ENCODE measurements at regions not wholly inside any gene's neighbourhood (a gene's known extent, or its start where the extent isn't known, plus 50 kb on each side); places are given as distances from the start of the nearest gene placed in this dataset.

- no peaks in the 10 kb centered on the region for H3K27me3 Mint-ChIP-seq (ENCODE audit: low read depth)
- H3K9me3 Mint-ChIP-seq (ENCODE audit: low read depth), result no peaks in the 10 kb centered on the region
- H3K36me3 Mint-ChIP-seq (ENCODE audit: low read depth), result no peaks in the 10 kb centered on the region
- no peak overlapping the region for H3K4me3 Mint-ChIP-seq (ENCODE audit: unreplicated experiment)
- peaks cover 12% of the 10 kb centered on the region for H3K4me1 Mint-ChIP-seq (ENCODE audit: low read depth)
- no peak overlapping the region for H3K27ac Mint-ChIP-seq (ENCODE audit: unreplicated experiment)
- no peak for DNase-seq (ENCODE audit: low spot score)
- no peak for TF ChIP-seq CTCF (IDR thresholded peaks at IDR 0.05)
These were observed 67.4 kb upstream of the RNU6ATAC start for GRCh38 chr9:134231767-134232166.

DNA sequence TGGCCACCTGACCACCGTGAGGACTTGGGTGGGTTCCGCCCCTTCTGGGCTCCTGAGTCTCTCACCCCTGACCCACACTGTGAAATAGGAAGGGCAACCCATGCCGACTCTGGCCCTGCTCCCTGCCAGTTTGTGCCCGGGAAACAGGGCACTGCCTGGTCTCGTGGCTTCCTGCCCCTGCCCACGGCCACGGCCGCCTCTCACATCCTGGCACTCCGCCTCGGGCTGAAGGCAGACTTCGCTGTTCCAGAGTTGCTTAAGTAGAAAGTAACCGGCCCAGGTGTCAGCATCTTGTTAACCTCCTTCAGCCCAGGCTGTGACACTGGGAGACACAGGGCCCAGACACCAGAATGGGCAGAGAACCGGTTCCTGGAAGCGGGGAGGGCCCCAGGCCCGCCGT lies 68.7 kb upstream of the RNU6ATAC start:
- Mint-ChIP-seq H3K9me3 (ENCODE audit: low read depth) (no peaks in the 10 kb centered on the region), H3K27ac (ENCODE audit: unreplicated experiment) (no peak overlapping the region), H3K4me1 (ENCODE audit: low read depth) (peaks cover 12% of the 10 kb centered on the region), H3K27me3 (ENCODE audit: low read depth) (no peaks in the 10 kb centered on the region), H3K36me3 (ENCODE audit: low read depth) (no peaks in the 10 kb centered on the region), H3K4me3 (ENCODE audit: unreplicated experiment) (no peak overlapping the region)
- no peak for DNase-seq (ENCODE audit: low spot score)
- TF ChIP-seq CTCF (IDR thresholded peaks at IDR 0.05), result no peak

DNA sequence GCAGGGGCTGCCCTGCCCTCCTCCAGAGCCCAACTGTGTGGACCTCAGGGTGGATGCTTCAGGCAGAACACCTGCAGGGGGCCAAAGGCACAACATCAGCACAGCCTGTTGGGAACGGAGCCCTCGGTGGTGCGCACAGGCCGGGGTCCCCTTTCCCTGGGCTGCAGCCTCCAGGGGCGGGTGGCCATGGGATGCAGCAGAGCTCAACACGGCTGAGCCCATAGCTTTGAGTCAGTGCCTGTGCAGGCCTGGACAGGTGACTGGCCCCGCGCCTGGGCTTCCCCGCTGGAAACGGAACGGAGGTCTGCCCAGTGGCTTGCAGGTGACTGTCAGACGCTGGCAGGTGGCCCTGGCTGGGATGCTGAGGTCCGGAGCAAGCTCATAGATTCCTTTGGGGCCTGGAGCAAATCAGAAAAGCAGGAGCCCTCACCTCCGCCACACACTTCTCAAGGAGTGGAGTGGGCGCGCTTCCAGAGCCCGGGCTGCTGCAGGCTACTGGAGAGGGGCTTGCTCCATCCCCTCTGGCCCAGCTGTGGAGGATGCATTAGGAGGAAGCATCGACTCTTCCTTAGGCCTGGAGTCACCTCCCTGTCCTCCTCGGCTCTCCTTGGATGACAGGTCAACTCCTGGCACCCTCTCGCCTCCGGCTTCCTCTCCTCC lies 69.8 kb upstream of the RNU6ATAC start:
- peaks cover 2% of the 10 kb centered on the region for H3K27me3 Mint-ChIP-seq (ENCODE audit: low read depth)
- H3K9me3 Mint-ChIP-seq (ENCODE audit: low read depth), result no peaks in the 10 kb centered on the region
- peaks cover 12% of the 10 kb centered on the region for H3K4me1 Mint-ChIP-seq (ENCODE audit: low read depth)
- no peak for DNase-seq (ENCODE audit: low spot score)
- no peak overlapping the region for H3K27ac Mint-ChIP-seq (ENCODE audit: unreplicated experiment)
- TF ChIP-seq CTCF (IDR thresholded peaks at IDR 0.05), result no peak
- H3K4me3 Mint-ChIP-seq (ENCODE audit: unreplicated experiment), result no peak overlapping the region
- H3K36me3 Mint-ChIP-seq (ENCODE audit: low read depth), result no peaks in the 10 kb centered on the region

- Mint-ChIP-seq H3K27me3 (ENCODE audit: low read depth) (peaks cover 2% of the 10 kb centered on the region), H3K36me3 (ENCODE audit: low read depth) (no peaks in the 10 kb centered on the region), H3K27ac (ENCODE audit: unreplicated experiment) (no peak overlapping the region), H3K4me3 (ENCODE audit: unreplicated experiment) (no peak overlapping the region), H3K9me3 (ENCODE audit: low read depth) (no peaks in the 10 kb centered on the region), H3K4me1 (ENCODE audit: low read depth) (peaks cover 12% of the 10 kb centered on the region)
- no peak for DNase-seq (ENCODE audit: low spot score)
- TF ChIP-seq CTCF (IDR thresholded peaks at IDR 0.05), result no peak
These were observed 70.5 kb upstream of the RNU6ATAC start for GRCh38 chr9:134234687-134235359.

DNA sequence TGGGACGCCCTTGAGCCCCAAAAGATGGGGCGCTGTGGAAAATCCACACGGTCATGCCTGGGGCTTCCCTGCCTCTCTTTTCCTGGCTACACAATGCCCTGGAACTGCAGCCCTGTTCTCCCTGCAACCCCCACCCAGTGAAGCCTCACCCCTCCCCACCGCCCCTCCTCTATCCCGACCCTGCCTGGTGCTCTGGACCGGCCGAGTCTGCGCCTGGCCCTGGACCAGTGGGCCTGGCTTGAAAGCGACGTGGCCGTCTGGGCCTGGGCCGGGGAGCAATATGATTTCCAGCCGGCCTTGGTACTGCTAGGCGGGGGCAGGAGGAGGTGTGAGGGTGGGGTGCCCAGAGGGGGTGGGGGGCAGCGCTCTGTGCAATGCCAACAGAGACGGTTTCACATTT lies 71.0 kb upstream of the RNU6ATAC start:
- no peak for DNase-seq (ENCODE audit: low spot score)
- Mint-ChIP-seq H3K4me3 (ENCODE audit: unreplicated experiment) (no peak overlapping the region), H3K9me3 (ENCODE audit: low read depth) (no peaks in the 10 kb centered on the region), H3K27ac (ENCODE audit: unreplicated experiment) (no peak overlapping the region), H3K36me3 (ENCODE audit: low read depth) (no peaks in the 10 kb centered on the region), H3K27me3 (ENCODE audit: low read depth) (peaks cover 2% of the 10 kb centered on the region), H3K4me1 (ENCODE audit: low read depth) (peaks cover 12% of the 10 kb centered on the region)
- TF ChIP-seq CTCF (IDR thresholded peaks at IDR 0.05), result no peak

All from chondrocyte (in vitro differentiated cells).